Esophagus muscularis mucosa (tissue), 4 donors: ENCODE measurements at regions not wholly inside any gene's neighbourhood (a gene's known extent, or its start where the extent isn't known, plus 50 kb on each side); places are given as distances from the start of the nearest gene placed in this dataset.

Experiments
- EP300 ChIP-seq: sonication (generic); formaldehyde crosslinking; IDR thresholded peaks from one replicate; pipeline ENCODE4 v1.6.1; 2017; ENCODE audit warnings: antibody characterized with exemption
- POLR2A ChIP-seq: fragments of 450-650 bp; IDR thresholded peaks from one replicate; pipeline ENCODE4 v1.6.1; 2017; ENCODE audit warnings: antibody characterized with exemption, moderate library complexity, mild to moderate bottlenecking, low read depth
- TF ChIP-seq, protein P1 (sequence below), 3 experiments: fragments of 200-600 bp in 2 of 3; fragments of 450-650 bp in 1 of 3; sonication (generic) in 2 of 3; IDR thresholded peaks; one replicate each; pipeline ENCODE4 v1.5.1; 2017 to 2019; ENCODE audit warnings: antibody characterized with exemption in 3 of 3, mild to moderate bottlenecking in 2 of 3, moderate library complexity in 1 of 3

DNA sequence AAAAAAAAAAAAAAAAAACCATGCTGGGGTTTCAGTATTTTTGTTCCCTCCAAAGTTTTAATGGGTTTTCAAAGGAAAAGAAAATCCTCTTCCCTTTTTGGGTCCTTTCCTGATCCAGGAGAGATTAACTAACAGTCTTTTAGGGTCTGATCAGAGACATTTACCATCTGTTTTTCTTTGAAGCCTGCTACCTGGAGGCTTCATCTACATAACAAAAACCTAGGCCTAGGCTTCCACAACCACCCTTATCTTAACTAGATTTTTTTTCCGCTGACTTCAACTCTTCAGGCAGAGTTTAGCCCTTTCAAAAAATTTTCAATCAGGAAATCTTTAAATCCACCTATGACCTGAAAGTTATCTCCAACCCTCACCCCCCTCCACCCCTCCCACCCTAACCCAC, 154.7 kb downstream of the MBD2 start:
- TF ChIP-seq, protein P1, sequence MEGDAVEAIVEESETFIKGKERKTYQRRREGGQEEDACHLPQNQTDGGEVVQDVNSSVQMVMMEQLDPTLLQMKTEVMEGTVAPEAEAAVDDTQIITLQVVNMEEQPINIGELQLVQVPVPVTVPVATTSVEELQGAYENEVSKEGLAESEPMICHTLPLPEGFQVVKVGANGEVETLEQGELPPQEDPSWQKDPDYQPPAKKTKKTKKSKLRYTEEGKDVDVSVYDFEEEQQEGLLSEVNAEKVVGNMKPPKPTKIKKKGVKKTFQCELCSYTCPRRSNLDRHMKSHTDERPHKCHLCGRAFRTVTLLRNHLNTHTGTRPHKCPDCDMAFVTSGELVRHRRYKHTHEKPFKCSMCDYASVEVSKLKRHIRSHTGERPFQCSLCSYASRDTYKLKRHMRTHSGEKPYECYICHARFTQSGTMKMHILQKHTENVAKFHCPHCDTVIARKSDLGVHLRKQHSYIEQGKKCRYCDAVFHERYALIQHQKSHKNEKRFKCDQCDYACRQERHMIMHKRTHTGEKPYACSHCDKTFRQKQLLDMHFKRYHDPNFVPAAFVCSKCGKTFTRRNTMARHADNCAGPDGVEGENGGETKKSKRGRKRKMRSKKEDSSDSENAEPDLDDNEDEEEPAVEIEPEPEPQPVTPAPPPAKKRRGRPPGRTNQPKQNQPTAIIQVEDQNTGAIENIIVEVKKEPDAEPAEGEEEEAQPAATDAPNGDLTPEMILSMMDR (IDR thresholded peaks at IDR 0.05): no peak
- no peak for TF ChIP-seq POLR2A
- TF ChIP-seq EP300: no peak
